ENCODE measurements at regions not wholly inside any gene's neighbourhood (a gene's known extent, or its start where the extent isn't known, plus 50 kb on each side); places are given as distances from the start of the nearest gene placed in this dataset.
"Not testable (repeated sequence)": the region's sequence is repeated elsewhere in the genome, so short reads cannot be mapped to it uniquely, and the experiment has no call there.

- dilution Hi-C loops (cut with MboI; ENCODE audit: extremely low pct_ligation_motif_present, low sequenced_read_pairs) = no loop called here
- H2AFZ ChIP-seq (ENCODE audit: control insufficient read depth, low read length) = no peak overlapping the region
- H3K27ac ChIP-seq (ENCODE audit: control insufficient read depth, insufficient read depth, low read length) = no peak overlapping the region
- no peak for DNase-seq (ENCODE audit: low read depth, low spot score)
- H3K27me3 ChIP-seq (ENCODE audit: control insufficient read depth, extremely low read depth, insufficient read depth, low read length) = no peaks in the 10 kb centered on the region
- H4K20me1 ChIP-seq (ENCODE audit: control insufficient read depth, extremely low read depth, insufficient read depth, low read length) = no peaks in the 10 kb centered on the region
- H3K36me3 ChIP-seq (ENCODE audit: control insufficient read depth in 2 of 2, extremely low read depth in 1 of 2, insufficient read depth in 2 of 2, low read length in 2 of 2) = no peaks in the 10 kb centered on the region
- no peaks in the 10 kb centered on the region for H3K9me3 ChIP-seq (ENCODE audit: control insufficient read depth, low read depth, low read length)
- H3K4me3 ChIP-seq (ENCODE audit: control insufficient read depth in 2 of 3, extremely low read depth in 1 of 3, insufficient read depth in 2 of 3, low read depth in 1 of 3, low read length in 3 of 3) = no peak overlapping the region
- TF ChIP-seq CTCF (optimal IDR thresholded peaks at IDR 0.05 in 1 of 3, IDR thresholded peaks at IDR 0.05 in 1 of 3, conservative IDR thresholded peaks at IDR 0.05 in 1 of 3; ENCODE audit: extremely low read depth in 1 of 3, insufficient read depth in 2 of 3, low read length in 3 of 3) (no peak), EZH2 (IDR thresholded peaks at IDR 0.05; ENCODE audit: low read length) (no peak)
- no peaks in the 10 kb centered on the region for H3K79me2 ChIP-seq (ENCODE audit: control insufficient read depth, insufficient read depth, low read length)
- H3K4me2 ChIP-seq (ENCODE audit: control insufficient read depth, extremely low read depth, insufficient read depth, low read depth, low read length) = no peak overlapping the region
- FAIRE-seq = no peak
- no peaks in the 10 kb centered on the region for H3K9me1 ChIP-seq (ENCODE audit: control insufficient read depth, extremely low read depth, insufficient read depth, low read length)
- H3K4me1 ChIP-seq (ENCODE audit: control insufficient read depth, extremely low read depth, insufficient read depth, low read length) = no peaks in the 10 kb centered on the region
- no peak overlapping the region for H3K9ac ChIP-seq (ENCODE audit: control insufficient read depth, extremely low read depth, insufficient read depth, low read length)
Measured at GRCh38 chrX:25096522-25097045, 80.8 kb upstream of the ARX start.

GRCh38 chrX:25091152-25091551 lies 75.4 kb upstream of the ARX start:
- H3K9me1 ChIP-seq (ENCODE audit: control insufficient read depth, extremely low read depth, insufficient read depth, low read length); H3K27me3 ChIP-seq (ENCODE audit: control insufficient read depth, extremely low read depth, insufficient read depth, low read length); H3K4me2 ChIP-seq (ENCODE audit: control insufficient read depth, extremely low read depth, insufficient read depth, low read depth, low read length); H3K9ac ChIP-seq (ENCODE audit: control insufficient read depth, extremely low read depth, insufficient read depth, low read length); H3K4me1 ChIP-seq (ENCODE audit: control insufficient read depth, extremely low read depth, insufficient read depth, low read length); FAIRE-seq; H3K79me2 ChIP-seq (ENCODE audit: control insufficient read depth, insufficient read depth, low read length); H3K9me3 ChIP-seq (ENCODE audit: control insufficient read depth, low read depth, low read length); H3K27ac ChIP-seq (ENCODE audit: control insufficient read depth, insufficient read depth, low read length); dilution Hi-C loops (cut with MboI; ENCODE audit: extremely low pct_ligation_motif_present, low sequenced_read_pairs); H3K4me3 ChIP-seq (ENCODE audit: control insufficient read depth in 2 of 3, extremely low read depth in 1 of 3, insufficient read depth in 2 of 3, low read depth in 1 of 3, low read length in 3 of 3); H2AFZ ChIP-seq (ENCODE audit: control insufficient read depth, low read length); H3K36me3 ChIP-seq (ENCODE audit: control insufficient read depth in 2 of 2, extremely low read depth in 1 of 2, insufficient read depth in 2 of 2, low read length in 2 of 2); H4K20me1 ChIP-seq (ENCODE audit: control insufficient read depth, extremely low read depth, insufficient read depth, low read length); DNase-seq (ENCODE audit: low read depth, low spot score): not testable (repeated sequence)

GRCh38 chrX:25084446-25084845 lies 68.7 kb upstream of the ARX start:
- H3K4me1 ChIP-seq (ENCODE audit: control insufficient read depth, extremely low read depth, insufficient read depth, low read length) = peaks cover 5% of the 10 kb centered on the region
- H3K4me3 ChIP-seq (ENCODE audit: control insufficient read depth in 2 of 3, extremely low read depth in 1 of 3, insufficient read depth in 2 of 3, low read depth in 1 of 3, low read length in 3 of 3) = no peak overlapping the region
- FAIRE-seq = no peak
- no peaks in the 10 kb centered on the region for H3K27me3 ChIP-seq (ENCODE audit: control insufficient read depth, extremely low read depth, insufficient read depth, low read length)
- no peak for DNase-seq (ENCODE audit: low read depth, low spot score)
- no peaks in the 10 kb centered on the region for H4K20me1 ChIP-seq (ENCODE audit: control insufficient read depth, extremely low read depth, insufficient read depth, low read length)
- H2AFZ ChIP-seq (ENCODE audit: control insufficient read depth, low read length) = no peak overlapping the region
- H3K9me3 ChIP-seq (ENCODE audit: control insufficient read depth, low read depth, low read length) = no peaks in the 10 kb centered on the region
- no peaks in the 10 kb centered on the region for H3K36me3 ChIP-seq (ENCODE audit: control insufficient read depth in 2 of 2, extremely low read depth in 1 of 2, insufficient read depth in 2 of 2, low read length in 2 of 2)
- H3K27ac ChIP-seq (ENCODE audit: control insufficient read depth, insufficient read depth, low read length) = no peak overlapping the region
- dilution Hi-C loops (cut with MboI; ENCODE audit: extremely low pct_ligation_motif_present, low sequenced_read_pairs) = no loop called here
- H3K79me2 ChIP-seq (ENCODE audit: control insufficient read depth, insufficient read depth, low read length) = no peaks in the 10 kb centered on the region
- TF ChIP-seq CTCF (optimal IDR thresholded peaks at IDR 0.05 in 1 of 3, IDR thresholded peaks at IDR 0.05 in 1 of 3, conservative IDR thresholded peaks at IDR 0.05 in 1 of 3; ENCODE audit: extremely low read depth in 1 of 3, insufficient read depth in 2 of 3, low read length in 3 of 3) (no peak), EZH2 (IDR thresholded peaks at IDR 0.05; ENCODE audit: low read length) (no peak)
- H3K9me1 ChIP-seq (ENCODE audit: control insufficient read depth, extremely low read depth, insufficient read depth, low read length) = no peaks in the 10 kb centered on the region
- no peak overlapping the region for H3K9ac ChIP-seq (ENCODE audit: control insufficient read depth, extremely low read depth, insufficient read depth, low read length)
- H3K4me2 ChIP-seq (ENCODE audit: control insufficient read depth, extremely low read depth, insufficient read depth, low read depth, low read length) = no peak overlapping the region
